Gastrocnemius medialis (tissue), 4 donors: ENCODE measurements at regions not wholly inside any gene's neighbourhood (a gene's known extent, or its start where the extent isn't known, plus 50 kb on each side); places are given as distances from the start of the nearest gene placed in this dataset.

ENCODE experiments used
- ATAC-seq, 2 donors: fragments of 150-250 bp; one replicate each; pipeline ENCODE4 v1.9.1; 2016
- DNase-seq, 2 donors: peaks; one replicate each; pipeline ENCODE4 v3.0.0-alpha.2; 2019
- H3K27ac ChIP-seq, 4 donors: fragments of 200-600 bp; sonication (generic); 1 replicate in 1 of 4; 2 replicates in 3 of 4; pipeline ENCODE4 v1.5.1; 2016 to 2018; ENCODE audit warnings: mild to moderate bottlenecking in 2 of 4, moderate library complexity in 1 of 4
- H3K27me3 ChIP-seq, 3 donors: fragments of 200-600 bp; sonication (generic) in 2 of 3; 1 replicate in 1 of 3; 2 replicates in 2 of 3; pipeline versions ENCODE4 v1.5.1 to v1.6.0; 2016 to 2019; ENCODE audit warnings: mild to moderate bottlenecking in 1 of 3, moderate library complexity in 1 of 3
- H3K36me3 ChIP-seq, 2 donors: fragments of 200-600 bp; sonication (generic) in 1 of 2; one replicate each; pipeline ENCODE4 v1.5.1; 2017 to 2018
- H3K4me1 ChIP-seq, 2 donors: fragments of 200-600 bp; sonication (generic) in 1 of 2; one replicate each; pipeline ENCODE4 v1.5.1; 2016 to 2017; ENCODE audit warnings: mild to moderate bottlenecking in 2 of 2
- H3K4me3 ChIP-seq, 4 donors: fragments of 200-600 bp; sonication (generic) in 3 of 4; 1 replicate in 1 of 4; 2 replicates in 3 of 4; pipeline ENCODE4 v1.5.1; 2016 to 2019; ENCODE audit warnings: mild to moderate bottlenecking in 2 of 4
- H3K9me3 ChIP-seq, 3 donors: fragments of 200-600 bp; sonication (generic) in 2 of 3; 1 replicate in 1 of 3; 2 replicates in 2 of 3; pipeline ENCODE4 v1.5.1; 2016 to 2019
- CTCF ChIP-seq, 5 experiments: fragments of 450-650 bp in 3 of 5; fragments of 200-600 bp in 2 of 5; sonication (generic) in 2 of 5; IDR thresholded peaks in 4 of 5; conservative IDR thresholded peaks in 1 of 5; 1 replicate in 4 of 5; 2 replicates in 1 of 5; pipeline ENCODE4 v1.5.1; 2016 to 2019; ENCODE audit warnings: antibody characterized with exemption in 5 of 5, mild to moderate bottlenecking in 3 of 5, moderate library complexity in 3 of 5
- POLR2A ChIP-seq, 2 donors: fragments of 450-650 bp; IDR thresholded peaks; one replicate each; pipeline ENCODE4 v1.6.1; 2017; ENCODE audit warnings: antibody characterized with exemption in 2 of 2, mild to moderate bottlenecking in 2 of 2, moderate library complexity in 2 of 2
- in situ Hi-C, 4 donors: fragments of 200-750 bp; cut with MboI; loops; one replicate each; pipeline versions ENCODE4 v1.15.0 to v1.8.0; 2017; ENCODE audit warnings: low sequenced_read_pairs in 4 of 4
- intact Hi-C: fragments of 100-400 bp; cut with DNase I; formaldehyde crosslinking; loops from one replicate; pipeline ENCODE4 v1.15.1; 2023; ENCODE audit warnings: low total_unique reads

GRCh38 chr20:6533351-6533750, 234.1 kb upstream of the BMP2 start:
- Histone ChIP-seq H3K4me1 (no peaks in the 10 kb centered on the region), H3K27ac (no peak overlapping the region), H3K9me3 (no peaks in the 10 kb centered on the region), H3K36me3 (no peaks in the 10 kb centered on the region), H3K27me3 (no peaks in the 10 kb centered on the region), H3K4me3 (no peak overlapping the region)
- ATAC-seq (no peak), DNase-seq (no peak)
- TF ChIP-seq POLR2A (IDR thresholded peaks at IDR 0.05) (no peak), CTCF (IDR thresholded peaks at IDR 0.05 in 4 of 5, conservative IDR thresholded peaks at IDR 0.05 in 1 of 5) (no peak)
- in situ Hi-C loops (no loop called here), intact Hi-C loops (no loop called here)

GRCh38 chr20:6530779-6531315, 236.6 kb upstream of the BMP2 start:
- no peak overlapping the region for H3K27ac ChIP-seq
- H3K27me3 ChIP-seq = no peaks in the 10 kb centered on the region
- H3K36me3 ChIP-seq = no peaks in the 10 kb centered on the region
- intact Hi-C loops = no loop called here
- H3K4me1 ChIP-seq = no peaks in the 10 kb centered on the region
- DNase-seq = no peak
- in situ Hi-C loops = no loop called here
- H3K9me3 ChIP-seq = no peaks in the 10 kb centered on the region
- no peak for ATAC-seq
- no peak overlapping the region for H3K4me3 ChIP-seq
- TF ChIP-seq POLR2A (IDR thresholded peaks at IDR 0.05) (no peak), CTCF (IDR thresholded peaks at IDR 0.05 in 4 of 5, conservative IDR thresholded peaks at IDR 0.05 in 1 of 5) (no peak)

- no peaks in the 10 kb centered on the region for H3K36me3 ChIP-seq
- H3K27me3 ChIP-seq = no peaks in the 10 kb centered on the region
- DNase-seq (no peak), ATAC-seq (no peak)
- in situ Hi-C loops = no loop called here
- TF ChIP-seq POLR2A (IDR thresholded peaks at IDR 0.05) = no peak
- TF ChIP-seq CTCF (IDR thresholded peaks at IDR 0.05 in 4 of 5, conservative IDR thresholded peaks at IDR 0.05 in 1 of 5) = no peak
- H3K4me1 ChIP-seq = no peaks in the 10 kb centered on the region
- no peak overlapping the region for H3K27ac ChIP-seq
- no peaks in the 10 kb centered on the region for H3K9me3 ChIP-seq
- intact Hi-C loops = no loop called here
- no peak overlapping the region for H3K4me3 ChIP-seq
Measured at GRCh38 chr20:6530254-6530653, 237.2 kb upstream of the BMP2 start.

GRCh38 chr20:6525447-6526303, 241.8 kb upstream of the BMP2 start:
- Histone ChIP-seq H3K27ac (no peak overlapping the region), H3K27me3 (no peaks in the 10 kb centered on the region), H3K4me1 (no peaks in the 10 kb centered on the region), H3K36me3 (no peaks in the 10 kb centered on the region), H3K9me3 (no peaks in the 10 kb centered on the region), H3K4me3 (no peak overlapping the region)
- TF ChIP-seq POLR2A (IDR thresholded peaks at IDR 0.05) = no peak
- TF ChIP-seq CTCF (IDR thresholded peaks at IDR 0.05 in 4 of 5, conservative IDR thresholded peaks at IDR 0.05 in 1 of 5) = no peak
- DNase-seq (no peak), ATAC-seq (no peak)
- in situ Hi-C loops (no loop called here), intact Hi-C loops (no loop called here)
